C4-2B (cell line): ENCODE measurements at regions not wholly inside any gene's neighbourhood (a gene's known extent, or its start where the extent isn't known, plus 50 kb on each side); places are given as distances from the start of the nearest gene placed in this dataset.

Experiments
- CTCF ChIP-seq: fragments of 450-650 bp; conservative IDR thresholded peaks from 2 replicates; pipeline ENCODE4 v1.5.1; 2017; ENCODE audit warnings: mild to moderate bottlenecking
- ZFX ChIP-seq: fragments of 450-650 bp; IDR thresholded peaks from 2 replicates; pipeline ENCODE4 v1.6.1; 2017

DNA sequence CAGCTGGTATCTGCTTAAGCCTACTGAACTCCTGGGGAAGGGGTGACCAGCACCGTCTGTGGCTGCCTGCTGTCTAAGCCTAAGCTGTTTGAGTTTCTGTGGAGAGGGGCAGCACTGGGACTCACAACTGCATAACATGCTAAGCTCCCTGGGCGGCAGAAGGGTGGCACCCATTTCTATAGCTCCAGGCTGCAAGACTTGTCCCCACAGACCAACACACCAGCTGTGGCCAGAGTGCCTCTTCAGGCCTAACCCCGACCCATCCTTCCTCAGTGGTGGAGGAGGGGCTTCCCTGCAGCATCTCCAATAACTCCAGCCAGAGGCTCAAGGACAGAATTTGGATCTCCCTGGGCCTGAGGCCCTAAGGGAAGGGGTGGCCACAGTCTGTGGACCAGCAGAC is 464.1 kb downstream of the SEMA3D start:
- TF ChIP-seq CTCF (no peak), ZFX (no peak)
